Fibroblast of the aortic adventitia (primary cell): ENCODE measurements at regions not wholly inside any gene's neighbourhood (a gene's known extent, or its start where the extent isn't known, plus 50 kb on each side); places are given as distances from the start of the nearest gene placed in this dataset.
"Not testable (repeated sequence)": the region's sequence is repeated elsewhere in the genome, so short reads cannot be mapped to it uniquely, and the experiment has no call there.

Experiments
- DNase-seq: peaks from one replicate; pipeline ENCODE4 v3.0.0-alpha.2; 2010; ENCODE audit warnings: low read depth
- H3K4me3 ChIP-seq: 2 replicates; pipeline ENCODE4 v1.5.1; 2011; ENCODE audit warnings: low read depth, mild to moderate bottlenecking, control low read depth, low read length, moderate library complexity
- TF ChIP-seq, protein P1 (sequence below): IDR thresholded peaks from 2 replicates; pipeline ENCODE4 v1.5.1; 2011; ENCODE audit warnings: mild to moderate bottlenecking, low read length, control low read depth, inconsistent platforms; ENCODE audit not compliant: insufficient read depth

DNA sequence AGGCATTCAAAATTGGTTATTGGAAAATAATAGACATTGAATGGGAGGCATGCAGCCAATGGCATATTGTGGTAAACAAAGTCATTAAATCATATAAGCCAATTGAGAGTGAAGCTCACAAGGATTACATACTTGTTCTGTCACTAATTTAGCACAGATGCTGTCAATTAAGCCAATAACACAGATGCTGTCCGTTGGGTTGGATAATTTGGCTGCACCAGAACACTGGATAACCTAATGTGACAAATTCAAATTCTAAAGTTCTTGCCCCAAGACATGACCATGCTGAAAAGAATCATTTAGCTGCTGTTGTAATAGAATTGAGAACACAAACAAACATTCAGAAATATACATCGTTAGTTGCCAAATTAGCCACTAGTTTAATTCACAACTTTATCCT lies 1796.4 kb downstream of the EFNA5 start:
- TF ChIP-seq, protein P1, sequence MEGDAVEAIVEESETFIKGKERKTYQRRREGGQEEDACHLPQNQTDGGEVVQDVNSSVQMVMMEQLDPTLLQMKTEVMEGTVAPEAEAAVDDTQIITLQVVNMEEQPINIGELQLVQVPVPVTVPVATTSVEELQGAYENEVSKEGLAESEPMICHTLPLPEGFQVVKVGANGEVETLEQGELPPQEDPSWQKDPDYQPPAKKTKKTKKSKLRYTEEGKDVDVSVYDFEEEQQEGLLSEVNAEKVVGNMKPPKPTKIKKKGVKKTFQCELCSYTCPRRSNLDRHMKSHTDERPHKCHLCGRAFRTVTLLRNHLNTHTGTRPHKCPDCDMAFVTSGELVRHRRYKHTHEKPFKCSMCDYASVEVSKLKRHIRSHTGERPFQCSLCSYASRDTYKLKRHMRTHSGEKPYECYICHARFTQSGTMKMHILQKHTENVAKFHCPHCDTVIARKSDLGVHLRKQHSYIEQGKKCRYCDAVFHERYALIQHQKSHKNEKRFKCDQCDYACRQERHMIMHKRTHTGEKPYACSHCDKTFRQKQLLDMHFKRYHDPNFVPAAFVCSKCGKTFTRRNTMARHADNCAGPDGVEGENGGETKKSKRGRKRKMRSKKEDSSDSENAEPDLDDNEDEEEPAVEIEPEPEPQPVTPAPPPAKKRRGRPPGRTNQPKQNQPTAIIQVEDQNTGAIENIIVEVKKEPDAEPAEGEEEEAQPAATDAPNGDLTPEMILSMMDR: no peak
- H3K4me3 ChIP-seq: no peak overlapping the region
- DNase-seq: no peak

DNA sequence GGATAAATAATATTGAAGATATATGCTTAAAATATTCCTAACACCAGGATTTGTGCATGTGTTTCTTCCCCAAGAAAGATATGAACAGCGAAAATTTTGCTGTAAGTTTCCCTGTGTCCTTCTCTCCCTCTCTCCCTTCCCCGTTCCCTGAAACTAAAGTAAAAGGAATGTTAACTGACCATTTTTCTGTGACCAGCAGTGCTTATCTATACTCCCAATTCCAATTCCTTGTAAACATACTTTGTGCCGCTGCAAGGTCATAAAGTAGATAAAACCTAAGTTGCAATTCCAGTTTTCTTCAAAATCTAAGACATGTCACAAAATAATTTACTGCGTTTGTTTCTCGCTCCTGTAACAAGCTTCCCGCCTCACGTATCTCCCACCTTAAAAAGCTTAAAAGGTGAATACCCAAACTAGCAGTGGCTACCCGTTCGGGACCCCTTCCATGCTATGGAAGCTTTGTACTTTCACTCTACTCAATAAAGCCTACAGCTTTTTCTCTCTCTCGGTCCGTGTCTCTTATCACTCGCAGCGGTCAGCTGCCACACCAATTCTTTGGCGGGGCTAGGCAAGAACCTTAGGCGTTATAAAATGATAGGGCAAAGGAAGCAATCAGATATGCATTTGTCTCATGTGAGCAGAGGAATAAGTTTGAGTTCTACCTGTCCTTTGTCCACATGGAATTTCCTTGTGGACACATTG lies 1798.0 kb downstream of the EFNA5 start:
- peak; percentile 1 for DNase-seq
- TF ChIP-seq, protein P1: no peak
- H3K4me3 ChIP-seq: no peak overlapping the region

- H3K4me3 ChIP-seq: no peak overlapping the region
- TF ChIP-seq, protein P1: no peak
- peak; percentile 4 for DNase-seq
Measured at GRCh38 chr5:105868038-105868780, 1802.5 kb downstream of the EFNA5 start.

- TF ChIP-seq, protein P1: no peak
- no peak for DNase-seq
- H3K4me3 ChIP-seq: no peak overlapping the region
Measured at GRCh38 chr5:105865834-105866233, 1804.9 kb downstream of the EFNA5 start.

GRCh38 chr5:105859350-105859749 lies 1811.4 kb downstream of the EFNA5 start:
- not testable (repeated sequence) for H3K4me3 ChIP-seq, DNase-seq

DNA sequence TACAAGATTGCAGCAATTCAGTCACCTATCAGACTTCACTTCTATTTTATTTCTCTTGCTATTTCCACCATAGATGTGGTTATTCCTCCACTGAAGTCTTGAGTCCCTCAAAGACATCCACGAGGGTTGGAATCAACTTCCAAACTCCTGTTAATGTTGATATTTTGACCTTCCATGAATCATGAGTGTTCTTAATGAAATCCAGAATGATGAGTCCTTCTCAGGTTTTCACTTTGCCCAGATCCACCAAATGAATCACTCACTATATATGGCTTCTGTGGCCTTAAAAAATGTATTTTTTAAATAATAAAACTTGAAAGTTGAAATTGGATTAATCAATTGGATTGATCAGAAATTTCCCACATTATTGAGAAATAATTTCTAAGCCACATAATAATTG lies 1821.0 kb downstream of the EFNA5 start:
- TF ChIP-seq, protein P1: no peak
- no peak overlapping the region for H3K4me3 ChIP-seq
- peak; percentile 9 for DNase-seq

DNA sequence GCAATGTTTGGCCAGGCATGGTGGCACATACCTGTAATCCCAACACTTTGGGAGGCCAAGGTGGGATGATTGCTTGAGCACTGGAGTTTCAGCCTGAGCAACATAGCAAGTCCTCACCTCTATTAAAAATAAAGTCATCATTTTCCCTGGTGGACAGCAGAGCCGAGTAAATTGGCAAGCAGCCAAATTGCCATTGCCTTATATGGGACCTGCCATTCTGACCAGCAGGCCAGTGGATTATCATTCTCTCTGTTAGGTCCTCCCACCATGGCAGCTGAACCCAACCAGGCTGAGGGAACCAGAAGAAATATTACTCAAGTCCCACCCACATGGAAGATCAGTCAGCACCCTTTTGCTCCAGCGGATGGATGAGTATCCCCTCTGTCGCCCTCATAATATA lies 1829.9 kb downstream of the EFNA5 start:
- TF ChIP-seq, protein P1: no peak
- H3K4me3 ChIP-seq: no peak overlapping the region
- no peak for DNase-seq
